ENCODE measurements at regions not wholly inside any gene's neighbourhood (a gene's known extent, or its start where the extent isn't known, plus 50 kb on each side); places are given as distances from the start of the nearest gene placed in this dataset.

GRCh38 chr13:33971562-33971819, 153.5 kb downstream of the RFC3 start:
- H3K27ac Mint-ChIP-seq = no peak overlapping the region
- no peaks in the 10 kb centered on the region for H3K4me1 Mint-ChIP-seq
- DNase-seq = no peak
- no peak overlapping the region for H3K4me3 Mint-ChIP-seq
- H3K27me3 Mint-ChIP-seq = no peaks in the 10 kb centered on the region
- ATAC-seq = no peak
- H3K9me3 Mint-ChIP-seq = peaks cover 7% of the 10 kb centered on the region in 2 donors

- ATAC-seq (no peak), DNase-seq (no peak)
- Mint-ChIP-seq H3K27me3 (no peaks in the 10 kb centered on the region), H3K4me3 (no peak overlapping the region), H3K27ac (no peak overlapping the region), H3K4me1 (no peaks in the 10 kb centered on the region), H3K9me3 (peaks cover 7% of the 10 kb centered on the region in 2 donors)
Measured at GRCh38 chr13:33973194-33973593, 155.2 kb downstream of the RFC3 start.

DNA sequence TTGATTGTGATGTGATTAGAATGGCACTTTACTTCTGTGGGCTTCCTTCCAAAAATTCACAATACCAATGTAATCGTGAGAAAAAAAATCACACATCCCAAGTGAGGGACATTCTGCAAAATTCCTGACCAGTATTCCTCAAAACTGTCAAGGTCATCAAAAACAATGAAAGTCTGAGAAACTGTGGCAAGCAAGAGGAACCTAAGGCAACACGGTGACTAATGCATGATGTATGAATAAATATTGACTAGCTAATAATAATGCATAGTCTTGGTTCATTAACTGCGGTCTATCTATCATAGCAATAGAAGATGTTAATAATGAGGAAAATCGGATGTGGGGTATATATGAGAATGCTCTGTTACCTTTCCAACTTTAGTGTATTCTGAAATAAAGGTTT, 159.0 kb downstream of the RFC3 start:
- ATAC-seq = no peak

GRCh38 chr13:33978653-33979052, 160.7 kb downstream of the RFC3 start:
- no peak overlapping the region for H3K27ac Mint-ChIP-seq
- ATAC-seq (no peak), DNase-seq (no peak)
- no peaks in the 10 kb centered on the region for H3K27me3 Mint-ChIP-seq
- H3K4me3 Mint-ChIP-seq = no peak overlapping the region
- no peaks in the 10 kb centered on the region for H3K9me3 Mint-ChIP-seq
- H3K4me1 Mint-ChIP-seq = no peaks in the 10 kb centered on the region

More for the DNA sequence above, 159.0 kb downstream of the RFC3 start:
- H3K27me3 Mint-ChIP-seq = no peaks in the 10 kb centered on the region
- no peak for DNase-seq
- H3K27ac Mint-ChIP-seq = no peak overlapping the region
- H3K9me3 Mint-ChIP-seq = no peaks in the 10 kb centered on the region
- no peak overlapping the region for H3K4me3 Mint-ChIP-seq
- no peaks in the 10 kb centered on the region for H3K4me1 Mint-ChIP-seq

- ATAC-seq = no peak
- Mint-ChIP-seq H3K27ac (no peak overlapping the region), H3K27me3 (no peaks in the 10 kb centered on the region), H3K4me3 (no peak overlapping the region), H3K4me1 (no peaks in the 10 kb centered on the region), H3K9me3 (peaks cover 0 to 7% of the 10 kb centered on the region in 2 donors)
- DNase-seq = no peak
Measured at GRCh38 chr13:33992881-33993336, 175.0 kb downstream of the RFC3 start.

DNA sequence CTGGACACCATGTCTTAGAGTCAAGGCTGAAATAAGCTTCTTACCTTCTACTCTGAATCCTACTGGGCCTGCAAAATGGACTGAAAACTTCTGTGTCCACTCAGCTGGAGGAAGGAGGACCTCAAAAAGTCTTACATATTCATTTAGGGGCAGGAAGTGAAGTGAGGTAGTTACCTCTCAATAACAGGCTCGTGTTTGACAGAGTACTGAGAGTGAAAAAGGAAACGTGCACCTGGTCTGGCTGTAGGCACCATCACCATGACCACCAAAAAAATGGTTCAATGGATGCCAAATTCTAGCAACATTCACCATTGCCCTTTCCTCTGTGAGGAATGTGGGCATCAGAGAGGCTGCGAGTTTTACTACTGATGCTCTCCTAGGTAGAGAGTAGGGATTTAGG, 176.2 kb downstream of the RFC3 start:
- ATAC-seq = no peak
- H3K9me3 Mint-ChIP-seq = peaks cover 0 to 7% of the 10 kb centered on the region in 2 donors
- DNase-seq = no peak
- no peaks in the 10 kb centered on the region for H3K27me3 Mint-ChIP-seq
- H3K4me1 Mint-ChIP-seq = no peaks in the 10 kb centered on the region
- H3K4me3 Mint-ChIP-seq = no peak overlapping the region
- no peak overlapping the region for H3K27ac Mint-ChIP-seq

- no peak for DNase-seq
- no peak overlapping the region for H3K4me3 Mint-ChIP-seq
- no peaks in the 10 kb centered on the region for H3K4me1 Mint-ChIP-seq
- no peak overlapping the region for H3K27ac Mint-ChIP-seq
- ATAC-seq = no peak
- peaks cover 0 to 7% of the 10 kb centered on the region in 2 donors for H3K9me3 Mint-ChIP-seq
- H3K27me3 Mint-ChIP-seq = no peaks in the 10 kb centered on the region
Measured at GRCh38 chr13:33994826-33995502, 177.0 kb downstream of the RFC3 start.

DNA sequence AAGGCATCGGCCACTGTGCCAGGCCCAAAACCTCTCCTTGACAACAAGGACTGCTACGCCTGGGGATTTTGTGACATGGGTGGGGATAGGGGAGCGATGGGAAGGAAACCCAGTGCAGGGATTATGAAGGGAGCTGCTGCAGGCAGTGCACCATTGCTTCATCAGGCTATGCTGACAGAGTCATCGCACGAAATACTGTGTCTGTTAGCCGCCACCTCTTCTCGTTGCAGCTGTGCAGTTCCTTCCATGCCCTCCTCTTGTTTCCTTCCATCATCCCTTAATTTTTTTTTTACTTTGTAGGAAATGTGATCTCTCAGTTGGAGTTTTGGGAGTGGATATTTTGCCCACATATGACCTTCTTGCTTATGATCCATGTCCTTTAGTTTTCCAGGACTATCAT, 178.7 kb downstream of the RFC3 start:
- Mint-ChIP-seq H3K4me3 (no peak overlapping the region), H3K27me3 (no peaks in the 10 kb centered on the region), H3K4me1 (no peaks in the 10 kb centered on the region), H3K27ac (no peak overlapping the region), H3K9me3 (peaks cover 0 to under 1% of the 10 kb centered on the region in 2 donors)
- DNase-seq = no peak
- ATAC-seq = no peak

DNA sequence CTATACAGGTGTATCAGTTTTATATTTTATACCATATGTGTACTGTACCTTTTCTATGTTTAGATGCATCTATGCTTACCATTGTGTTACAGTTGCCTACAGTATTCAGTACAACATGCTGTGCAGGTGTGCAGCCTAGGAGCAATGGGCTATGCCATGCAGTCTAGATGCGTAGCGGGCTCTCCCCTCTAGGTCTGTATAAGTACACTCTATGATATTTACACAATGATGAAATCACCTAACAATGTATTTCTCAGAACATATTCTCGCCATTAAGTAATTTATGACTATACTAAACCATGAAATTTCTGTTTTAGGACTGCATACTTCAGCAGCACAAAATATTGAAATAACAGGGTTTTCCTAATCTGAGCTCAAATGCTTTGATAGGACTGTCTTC, 179.6 kb downstream of the RFC3 start:
- no peaks in the 10 kb centered on the region for H3K4me1 Mint-ChIP-seq
- no peak overlapping the region for H3K27ac Mint-ChIP-seq
- H3K4me3 Mint-ChIP-seq = no peak overlapping the region
- no peaks in the 10 kb centered on the region for H3K27me3 Mint-ChIP-seq
- H3K9me3 Mint-ChIP-seq = no peaks in the 10 kb centered on the region
- DNase-seq (no peak), ATAC-seq (no peak)

DNA sequence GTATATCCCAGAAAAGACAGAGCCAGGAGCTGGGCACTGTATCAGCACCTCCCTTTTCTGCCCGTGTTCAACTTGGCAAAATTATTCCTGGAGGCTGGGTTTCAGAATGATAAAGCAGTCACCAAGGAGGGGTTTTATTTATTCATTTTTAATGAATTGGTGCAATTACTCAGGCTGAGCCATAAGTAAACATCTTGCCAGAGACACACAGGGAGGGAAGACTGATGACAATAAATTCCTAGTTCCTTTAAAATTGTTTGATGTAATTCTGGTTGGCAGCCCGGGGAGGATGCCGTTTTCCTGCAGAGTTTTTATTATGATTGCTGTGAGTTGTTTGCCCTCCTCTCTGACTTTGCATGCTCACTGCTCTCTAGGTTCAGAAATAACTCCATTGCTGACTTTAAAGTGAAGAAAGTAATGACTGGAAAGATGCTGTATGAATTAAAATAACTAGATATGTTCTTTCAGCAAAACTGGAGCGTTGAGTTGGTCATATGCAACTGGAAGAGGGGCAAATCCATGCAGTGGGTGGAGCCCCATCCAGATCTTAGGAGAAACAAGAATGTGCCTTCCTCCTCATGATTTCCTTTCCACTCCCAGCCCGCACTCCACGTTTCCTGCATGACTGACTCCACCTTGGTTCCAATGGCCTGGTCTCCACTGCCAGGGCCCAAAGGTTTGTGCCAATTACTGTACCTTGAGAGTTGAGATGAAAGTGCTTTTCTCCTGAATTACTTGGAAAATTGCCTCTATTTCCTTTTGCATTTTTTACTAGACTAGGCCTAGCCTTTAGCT, 182.1 kb downstream of the RFC3 start:
- DNase-seq (no peak), ATAC-seq (no peak)
- no peaks in the 10 kb centered on the region for H3K27me3 Mint-ChIP-seq
- no peak overlapping the region for H3K27ac Mint-ChIP-seq
- H3K4me1 Mint-ChIP-seq = no peaks in the 10 kb centered on the region
- no peaks in the 10 kb centered on the region for H3K9me3 Mint-ChIP-seq
- no peak overlapping the region for H3K4me3 Mint-ChIP-seq

DNA sequence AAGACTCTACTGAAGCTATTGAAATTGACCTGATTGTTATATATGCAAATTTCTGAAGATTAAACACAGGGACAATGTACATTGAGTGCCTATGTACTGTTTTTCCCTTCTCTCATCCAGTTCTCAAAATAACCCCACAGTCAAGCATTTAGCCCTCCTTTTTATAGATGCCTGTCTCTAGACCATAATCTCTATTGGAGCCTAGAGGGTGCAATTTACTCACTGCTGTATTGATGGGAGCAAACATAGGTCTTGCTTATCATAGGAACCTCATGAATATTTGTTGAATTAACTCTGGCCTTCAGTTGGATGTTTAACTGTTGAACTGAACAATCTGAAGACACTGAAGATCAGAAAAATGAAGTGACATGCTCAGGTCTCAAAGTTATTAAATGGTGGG, 183.0 kb downstream of the RFC3 start:
- no peaks in the 10 kb centered on the region for H3K27me3 Mint-ChIP-seq
- DNase-seq (no peak), ATAC-seq (no peak)
- no peak overlapping the region for H3K27ac Mint-ChIP-seq
- H3K4me1 Mint-ChIP-seq = no peaks in the 10 kb centered on the region
- H3K4me3 Mint-ChIP-seq = no peak overlapping the region
- H3K9me3 Mint-ChIP-seq = no peaks in the 10 kb centered on the region

GRCh38 chr13:34001389-34001788, 183.4 kb downstream of the RFC3 start:
- ATAC-seq (no peak), DNase-seq (no peak)
- Mint-ChIP-seq H3K27me3 (no peaks in the 10 kb centered on the region), H3K4me1 (no peaks in the 10 kb centered on the region), H3K27ac (no peak overlapping the region), H3K9me3 (no peaks in the 10 kb centered on the region), H3K4me3 (no peak overlapping the region)

DNA sequence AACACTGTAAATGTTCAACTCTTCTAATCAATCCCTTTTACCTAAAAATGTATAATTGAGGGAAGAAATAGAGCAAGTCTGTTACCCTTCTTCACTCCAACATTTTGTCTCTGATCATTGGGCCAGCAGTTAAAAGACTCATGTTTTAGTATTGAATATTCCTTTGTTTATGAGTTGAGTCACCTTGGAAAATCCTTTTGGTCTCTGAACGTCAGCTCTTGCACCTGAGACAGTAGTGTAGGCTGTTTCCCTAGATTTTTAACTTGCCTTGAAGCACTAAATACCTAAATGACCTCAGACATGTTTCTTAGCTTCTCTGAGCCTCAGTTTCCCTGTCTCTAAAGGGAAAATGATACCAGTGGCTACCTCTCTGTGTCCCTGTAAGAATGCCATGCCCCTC, 184.2 kb downstream of the RFC3 start:
- H3K27ac Mint-ChIP-seq = no peak overlapping the region
- no peak for DNase-seq
- no peaks in the 10 kb centered on the region for H3K4me1 Mint-ChIP-seq

DNA sequence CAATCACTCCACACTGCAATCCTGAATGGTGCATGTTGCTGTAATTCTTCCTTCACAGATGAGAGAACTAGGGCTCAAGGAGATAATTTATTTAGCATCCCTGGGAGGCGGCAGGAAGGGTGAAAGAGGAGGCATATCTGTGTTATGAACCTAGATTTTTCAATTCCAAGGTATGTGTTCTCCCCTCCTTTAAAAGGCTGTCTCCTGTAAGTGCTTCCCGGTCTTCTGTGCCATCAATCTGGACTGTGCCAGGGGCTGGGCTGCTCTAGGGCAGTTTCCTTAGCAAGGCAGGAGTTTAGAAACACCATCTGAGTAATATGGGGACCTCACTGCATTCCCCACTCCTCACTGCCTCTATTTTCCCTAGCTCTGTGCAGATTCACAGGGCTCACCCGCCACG, 185.0 kb downstream of the RFC3 start:
- no peaks in the 10 kb centered on the region for H3K27me3 Mint-ChIP-seq
- no peak overlapping the region for H3K4me3 Mint-ChIP-seq
- no peaks in the 10 kb centered on the region for H3K4me1 Mint-ChIP-seq
- no peak for DNase-seq
- no peak for ATAC-seq
- H3K9me3 Mint-ChIP-seq = no peaks in the 10 kb centered on the region
- no peak overlapping the region for H3K27ac Mint-ChIP-seq

More for the DNA sequence above, 184.2 kb downstream of the RFC3 start:
- no peak overlapping the region for H3K4me3 Mint-ChIP-seq
- no peak for ATAC-seq
- H3K9me3 Mint-ChIP-seq = no peaks in the 10 kb centered on the region
- no peaks in the 10 kb centered on the region for H3K27me3 Mint-ChIP-seq

DNA sequence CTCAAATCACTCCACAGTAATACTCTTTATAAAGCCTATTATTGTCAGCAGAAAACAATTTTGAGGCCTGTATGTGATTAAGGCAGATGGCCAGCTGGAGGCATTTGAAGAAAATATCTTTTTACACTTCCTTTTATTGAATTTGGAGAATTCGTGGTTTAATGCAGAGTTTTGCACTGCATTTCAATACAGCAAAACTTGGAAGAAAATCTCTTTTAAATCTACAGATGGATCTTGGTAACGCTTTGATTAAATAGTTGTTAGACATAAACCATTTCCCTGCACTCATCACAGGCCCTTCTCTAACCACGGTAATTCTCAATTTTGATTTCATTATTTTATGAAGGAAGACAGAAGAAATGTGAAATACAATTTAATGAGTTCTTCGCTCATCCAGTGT, 185.7 kb downstream of the RFC3 start:
- Mint-ChIP-seq H3K27me3 (no peaks in the 10 kb centered on the region), H3K4me3 (no peak overlapping the region), H3K4me1 (no peaks in the 10 kb centered on the region), H3K27ac (no peak overlapping the region), H3K9me3 (no peaks in the 10 kb centered on the region)
- ATAC-seq = no peak
- no peak for DNase-seq

GRCh38 chr13:34004676-34005075, 186.7 kb downstream of the RFC3 start:
- H3K27ac Mint-ChIP-seq = no peak overlapping the region
- DNase-seq (no peak), ATAC-seq (no peak)
- no peaks in the 10 kb centered on the region for H3K27me3 Mint-ChIP-seq
- no peak overlapping the region for H3K4me3 Mint-ChIP-seq
- no peaks in the 10 kb centered on the region for H3K9me3 Mint-ChIP-seq
- no peaks in the 10 kb centered on the region for H3K4me1 Mint-ChIP-seq

DNA sequence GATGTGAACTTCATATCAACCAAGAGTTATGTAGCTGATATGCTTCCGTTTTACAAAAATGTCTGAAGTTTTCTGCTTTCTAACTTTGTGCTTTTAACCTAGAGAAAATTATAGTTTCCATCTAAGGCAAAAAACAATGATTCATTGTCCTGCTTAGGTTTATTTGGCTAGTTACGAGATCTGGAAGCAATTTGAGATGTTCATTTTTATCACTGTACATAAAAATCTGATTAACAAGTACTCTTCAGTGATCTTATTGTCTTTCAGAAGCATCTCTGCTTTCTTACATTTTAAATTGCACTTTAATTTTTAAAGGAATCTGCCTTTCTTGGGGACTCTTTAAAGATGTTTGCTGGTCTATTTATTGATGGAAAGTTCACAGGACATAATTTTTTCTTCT, 188.1 kb downstream of the RFC3 start:
- no peak for DNase-seq
- Mint-ChIP-seq H3K27me3 (no peaks in the 10 kb centered on the region), H3K4me1 (no peaks in the 10 kb centered on the region), H3K4me3 (no peak overlapping the region), H3K27ac (no peak overlapping the region), H3K9me3 (no peaks in the 10 kb centered on the region)
- no peak for ATAC-seq

Data from stimulated activated naive CD8-positive, alpha-beta T cell treated with anti-CD3 and anti-CD28 coated beads, Interleukin-15, amount 100 ng/mL, for 72 hours (primary cell).